Activated CD4-positive, alpha-beta T cell treated with anti-CD3 and anti-CD28 coated beads, Interleukin-10, Interleukin-2, amounts not matched to agents 100 ng/mL and 50 ng/mL, durations not matched to agents 16 hours and 8 hours (primary cell): ENCODE measurements at regions not wholly inside any gene's neighbourhood (a gene's known extent, or its start where the extent isn't known, plus 50 kb on each side); places are given as distances from the start of the nearest gene placed in this dataset.
"Not testable (repeated sequence)": the region's sequence is repeated elsewhere in the genome, so short reads cannot be mapped to it uniquely, and the experiment has no call there.

ENCODE experiments used
- DNase-seq: peaks from one replicate; pipeline ENCODE4 v3.0.0-alpha.2; 2020

- not testable (repeated sequence) for DNase-seq
These were observed 1665.5 kb downstream of the BRINP3 start for GRCh38 chr1:188812153-188812552.

DNA sequence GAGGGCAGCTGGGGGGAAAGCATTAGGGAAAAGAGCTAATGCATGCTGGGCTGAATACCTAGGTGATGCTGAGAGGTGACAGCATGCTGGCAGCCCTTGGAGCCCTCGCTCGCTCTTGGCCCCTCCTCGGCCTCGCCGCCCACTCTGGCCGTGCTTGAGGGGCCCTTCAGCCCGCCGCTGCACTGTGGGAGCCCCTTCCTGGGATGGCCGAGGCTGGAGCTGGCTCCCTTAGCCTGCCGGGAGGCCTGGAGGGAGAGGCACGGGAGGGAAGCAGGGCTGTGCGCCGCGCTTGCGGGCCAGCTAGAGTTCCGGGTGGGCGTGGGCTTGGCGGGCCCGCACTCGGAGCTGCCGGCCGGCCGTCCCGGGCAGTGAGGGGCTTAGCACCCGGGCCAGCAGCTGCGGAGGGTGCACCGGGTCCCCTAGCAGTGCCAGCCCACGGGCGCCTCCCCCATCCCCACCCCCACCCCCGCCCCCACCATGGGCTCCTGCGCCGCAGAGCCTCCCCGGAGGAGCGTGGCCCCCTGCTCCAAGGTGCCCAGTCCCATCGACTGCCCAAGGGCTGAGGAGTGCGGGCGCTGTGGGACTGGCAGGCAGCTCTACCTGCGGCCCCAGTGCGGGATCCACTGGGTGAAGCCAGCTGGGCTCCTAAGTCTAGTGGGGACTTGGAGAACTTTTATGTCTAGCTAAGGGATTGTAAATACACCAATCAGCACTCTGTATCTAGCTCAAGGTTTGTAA, 1664.7 kb downstream of the BRINP3 start:
- not testable (repeated sequence) for DNase-seq

GRCh38 chr1:188817814-188818213, 1659.8 kb downstream of the BRINP3 start:
- DNase-seq: no peak

GRCh38 chr1:188822248-188822647, 1655.4 kb downstream of the BRINP3 start:
- no peak for DNase-seq

DNA sequence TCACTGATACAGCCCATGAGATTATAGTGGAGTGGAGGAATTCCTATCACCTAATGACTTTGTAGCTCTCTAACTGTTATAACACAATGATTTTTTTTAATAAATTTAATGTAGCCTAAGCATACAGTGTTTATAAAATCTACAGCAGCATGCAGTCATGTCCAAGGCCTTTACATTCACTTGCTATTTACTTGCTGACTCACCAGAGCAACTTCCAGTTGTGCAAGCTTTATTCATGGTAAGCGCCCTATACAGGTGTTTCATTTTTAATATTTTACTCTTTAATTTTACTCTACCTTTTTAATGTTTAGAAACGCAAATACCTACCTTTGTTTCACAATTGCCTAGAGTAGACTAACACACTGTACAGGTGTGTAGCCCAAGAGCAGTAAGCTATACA, 1652.2 kb downstream of the BRINP3 start:
- DNase-seq: no peak

DNA sequence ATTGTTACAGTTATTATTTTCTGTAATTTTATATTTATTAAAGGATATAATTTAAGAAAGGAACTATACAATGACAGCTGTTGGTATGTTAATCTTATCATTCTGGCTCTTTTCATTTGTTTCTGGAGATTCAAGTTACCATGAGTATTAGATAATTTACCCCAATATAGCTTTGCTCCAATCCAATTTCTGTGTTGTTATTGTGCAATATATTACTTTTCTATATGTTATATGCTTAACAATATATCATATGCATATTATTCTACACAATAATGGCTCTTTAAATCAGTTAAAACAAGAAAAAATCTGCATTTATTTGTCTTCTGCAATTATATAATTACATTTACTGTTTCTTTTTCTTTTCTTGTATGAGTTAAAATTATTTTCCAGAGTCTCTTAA, 1650.9 kb downstream of the BRINP3 start:
- no peak for DNase-seq

DNA sequence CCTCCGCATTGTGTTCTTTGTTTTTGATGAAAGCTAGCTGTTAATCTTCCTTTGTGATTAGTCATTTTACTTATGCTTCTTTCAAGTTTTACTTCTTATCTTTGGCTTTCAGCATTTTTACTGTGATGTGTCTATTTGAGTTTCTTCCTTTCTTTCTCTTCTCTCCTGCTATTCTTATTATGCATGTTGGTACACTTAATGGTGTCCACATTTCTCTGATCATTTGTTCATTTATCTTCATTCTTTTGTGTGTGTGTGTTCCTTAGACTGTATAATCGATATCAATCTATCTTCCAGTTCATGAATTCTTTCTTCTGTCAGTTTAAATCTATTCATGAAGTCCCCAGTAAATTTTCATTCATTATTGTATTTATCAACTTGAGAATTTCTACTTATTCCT, 1650.3 kb downstream of the BRINP3 start:
- DNase-seq: no peak

DNA sequence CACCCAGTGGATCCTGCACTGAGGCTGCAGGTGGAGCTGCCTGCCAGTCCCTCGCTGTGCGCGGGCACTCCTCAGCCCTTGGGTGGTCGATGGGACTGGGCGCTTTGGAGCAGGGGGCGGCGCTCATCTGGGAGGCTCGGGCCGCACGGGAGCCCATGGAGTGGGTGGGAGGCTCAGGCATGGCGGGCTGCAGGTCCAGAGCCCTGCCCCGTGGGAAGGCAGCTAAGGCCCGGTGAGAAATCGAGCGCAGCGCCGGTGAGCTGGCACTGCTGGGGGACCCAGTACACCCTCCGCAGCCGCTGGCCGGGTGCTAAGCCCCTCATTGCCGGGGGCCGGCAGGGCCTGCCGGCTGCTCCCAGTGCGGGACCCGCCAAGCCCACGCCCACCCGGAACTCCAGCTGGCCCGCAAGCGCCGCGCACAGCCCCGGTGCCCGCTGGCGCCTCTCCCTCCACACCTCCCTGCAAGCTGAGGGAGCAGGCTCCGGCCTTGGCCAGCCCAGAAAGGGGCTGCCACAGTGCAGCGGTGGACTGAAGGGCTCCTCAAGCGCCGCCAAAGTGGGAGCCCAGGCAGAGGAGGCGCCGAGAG, 1636.5 kb downstream of the BRINP3 start:
- DNase-seq: not testable (repeated sequence)

GRCh38 chr1:188846468-188846867, 1631.2 kb downstream of the BRINP3 start:
- no peak for DNase-seq

GRCh38 chr1:188857526-188858087, 1620.1 kb downstream of the BRINP3 start:
- DNase-seq: no peak

DNA sequence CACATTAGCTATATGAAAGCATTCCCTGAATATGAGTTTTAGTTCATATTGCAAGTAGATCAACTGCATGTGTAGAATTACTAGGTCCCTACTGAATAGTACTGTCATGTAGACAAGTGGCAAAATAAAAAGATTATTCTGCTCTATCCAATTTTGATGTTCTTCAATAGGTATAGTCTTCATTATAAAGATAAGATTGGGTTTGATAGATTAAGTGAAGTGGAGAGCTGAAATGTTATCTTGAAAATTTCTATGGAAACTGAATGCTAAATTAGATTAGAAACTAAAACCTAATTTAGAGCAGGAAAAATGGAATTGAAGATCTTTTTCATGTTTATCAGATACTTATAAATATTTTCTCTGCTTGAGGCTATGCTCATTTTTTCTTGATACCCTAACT, 1610.0 kb downstream of the BRINP3 start:
- no peak for DNase-seq

DNA sequence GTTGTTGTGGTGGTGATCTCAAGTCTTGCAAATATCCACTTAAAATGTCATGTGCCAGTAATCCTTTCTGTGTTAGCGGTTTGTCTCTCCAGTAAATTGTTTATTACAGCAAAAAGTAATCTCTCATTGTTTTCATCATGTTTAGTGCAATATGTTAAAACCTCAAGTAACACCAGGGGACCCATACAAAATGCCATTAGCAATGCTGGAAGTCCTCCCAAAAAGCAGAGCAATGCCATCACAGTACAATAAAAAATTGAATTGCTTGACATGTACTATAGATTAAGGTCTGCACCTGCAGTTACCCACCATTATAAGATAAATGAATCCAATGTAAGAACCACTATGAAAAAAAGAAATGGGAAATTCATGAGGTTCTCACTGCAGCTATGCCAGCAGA, 1606.5 kb downstream of the BRINP3 start:
- DNase-seq: no peak

GRCh38 chr1:188872376-188872775, 1605.3 kb downstream of the BRINP3 start:
- DNase-seq: no peak

- no peak for DNase-seq
These were observed 1600.0 kb downstream of the BRINP3 start for GRCh38 chr1:188877668-188878067.

DNA sequence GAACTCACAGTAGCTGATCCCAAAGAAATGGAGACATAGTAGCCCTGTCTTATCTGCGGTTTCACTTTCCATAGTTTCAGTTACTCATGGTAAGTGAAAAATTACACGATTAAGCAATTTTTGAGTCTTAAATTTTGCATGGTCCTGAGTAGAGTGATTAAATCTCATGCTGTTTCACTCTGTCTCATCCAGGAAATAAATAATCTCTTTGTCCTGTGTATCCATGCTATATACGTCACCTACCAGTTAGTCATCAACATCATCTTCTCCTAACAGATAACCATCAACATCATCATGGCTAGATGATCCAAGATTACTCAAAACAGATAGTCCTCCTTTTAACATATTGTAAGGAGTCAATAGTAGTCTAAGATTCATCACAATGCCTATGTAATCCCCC, 1589.3 kb downstream of the BRINP3 start:
- no peak for DNase-seq

DNA sequence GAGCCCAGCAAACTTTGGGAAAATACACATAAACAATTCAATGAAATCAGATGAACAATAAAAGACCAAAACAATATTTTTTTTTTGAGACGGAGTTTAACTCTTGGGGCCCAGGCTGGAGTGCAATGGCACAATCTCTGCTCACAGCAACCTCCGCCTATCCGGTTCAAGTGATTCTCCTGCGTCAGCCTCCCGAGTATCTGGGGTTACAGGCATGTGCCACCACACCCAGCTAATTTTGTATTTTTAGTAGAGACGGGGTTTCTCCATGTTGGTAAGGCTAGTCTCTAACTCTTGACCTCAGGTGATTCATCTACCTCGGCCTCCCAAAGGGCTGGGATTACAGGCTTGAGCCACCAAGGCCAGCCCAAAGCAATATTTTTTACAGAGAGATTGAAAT, 1588.5 kb downstream of the BRINP3 start:
- DNase-seq: no peak

GRCh38 chr1:188891958-188892357, 1585.7 kb downstream of the BRINP3 start:
- DNase-seq: no peak

- no peak for DNase-seq
These were observed 1582.1 kb downstream of the BRINP3 start for GRCh38 chr1:188895611-188896010.

GRCh38 chr1:188903241-188903640, 1574.4 kb downstream of the BRINP3 start:
- DNase-seq: no peak

DNA sequence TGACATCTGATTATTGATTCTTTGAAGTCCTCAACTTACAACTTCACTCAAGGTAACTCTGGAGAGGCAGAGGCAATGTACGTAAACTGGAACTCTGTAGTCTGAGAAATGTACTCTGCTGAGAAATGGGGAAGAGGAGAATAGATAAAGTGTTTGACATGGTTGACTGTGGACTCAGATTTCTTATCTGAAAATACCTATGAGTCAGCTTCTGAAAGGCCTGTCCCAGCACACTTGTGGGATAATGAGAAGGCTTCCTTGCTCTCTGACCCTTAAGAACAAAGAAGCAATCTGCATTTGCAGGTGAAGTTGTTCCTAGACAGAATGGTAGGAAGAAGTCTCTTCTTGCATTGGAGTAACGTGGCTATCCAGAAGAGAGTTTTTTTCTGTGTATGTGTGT, 1573.5 kb downstream of the BRINP3 start:
- no peak for DNase-seq

GRCh38 chr1:188906921-188907641, 1570.6 kb downstream of the BRINP3 start:
- no peak for DNase-seq

- DNase-seq: no peak
These were observed 1547.3 kb downstream of the BRINP3 start for GRCh38 chr1:188930382-188930781.

DNA sequence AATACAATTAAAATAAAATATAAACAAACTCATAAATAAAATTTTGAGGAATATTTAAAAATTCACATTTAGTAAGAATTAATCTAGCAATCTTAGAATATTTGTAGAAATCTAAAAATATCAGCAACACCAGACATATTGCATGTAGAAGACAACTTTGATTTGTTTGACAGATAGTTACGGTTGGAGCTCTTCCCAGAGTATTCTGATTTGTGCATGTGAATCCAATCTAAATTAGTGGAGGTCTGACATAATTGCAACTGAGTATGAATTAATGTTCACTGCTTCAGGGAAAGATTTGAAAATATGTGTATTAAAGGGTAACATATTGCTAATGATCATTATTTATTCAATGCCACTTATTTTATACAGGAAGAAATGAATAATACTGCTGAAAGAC, 1546.2 kb downstream of the BRINP3 start:
- DNase-seq: no peak
